ENCODE measurements at regions not wholly inside any gene's neighbourhood (a gene's known extent, or its start where the extent isn't known, plus 50 kb on each side); places are given as distances from the start of the nearest gene placed in this dataset.

GRCh38 chr18:64679121-64679520 is 530.2 kb upstream of the LINC00305 start:
- TF ChIP-seq, protein P1, sequence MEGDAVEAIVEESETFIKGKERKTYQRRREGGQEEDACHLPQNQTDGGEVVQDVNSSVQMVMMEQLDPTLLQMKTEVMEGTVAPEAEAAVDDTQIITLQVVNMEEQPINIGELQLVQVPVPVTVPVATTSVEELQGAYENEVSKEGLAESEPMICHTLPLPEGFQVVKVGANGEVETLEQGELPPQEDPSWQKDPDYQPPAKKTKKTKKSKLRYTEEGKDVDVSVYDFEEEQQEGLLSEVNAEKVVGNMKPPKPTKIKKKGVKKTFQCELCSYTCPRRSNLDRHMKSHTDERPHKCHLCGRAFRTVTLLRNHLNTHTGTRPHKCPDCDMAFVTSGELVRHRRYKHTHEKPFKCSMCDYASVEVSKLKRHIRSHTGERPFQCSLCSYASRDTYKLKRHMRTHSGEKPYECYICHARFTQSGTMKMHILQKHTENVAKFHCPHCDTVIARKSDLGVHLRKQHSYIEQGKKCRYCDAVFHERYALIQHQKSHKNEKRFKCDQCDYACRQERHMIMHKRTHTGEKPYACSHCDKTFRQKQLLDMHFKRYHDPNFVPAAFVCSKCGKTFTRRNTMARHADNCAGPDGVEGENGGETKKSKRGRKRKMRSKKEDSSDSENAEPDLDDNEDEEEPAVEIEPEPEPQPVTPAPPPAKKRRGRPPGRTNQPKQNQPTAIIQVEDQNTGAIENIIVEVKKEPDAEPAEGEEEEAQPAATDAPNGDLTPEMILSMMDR (IDR thresholded peaks at IDR 0.05; ENCODE audit: borderline replicate concordance, extremely low read depth, low read length, poor library complexity, severe bottlenecking) = no peak
- no peak for TF ChIP-seq EZH2 (IDR thresholded peaks at IDR 0.05; ENCODE audit: borderline replicate concordance, low read depth, low read length, severe bottlenecking)

Measured in DND-41 (cell line).